K562 (cell line): ENCODE measurements at regions not wholly inside any gene's neighbourhood (a gene's known extent, or its start where the extent isn't known, plus 50 kb on each side); places are given as distances from the start of the nearest gene placed in this dataset.

ENCODE experiments used
- ATAC-seq: fragments of 200-7000 bp; cut with Tn5 transposase; 3 replicates; pipeline ENCODE4 v1.9.1; 2020; ENCODE audit warnings: moderate library complexity
- BruUV-seq: library from RNA; stranded (reverse); fragments of 400-500 nt; replicated peaks from 2 replicates; lab custom pipeline; 2021; lab: Mats Ljungman, UMichigan
- CTCF ChIA-PET: fragments of 300-600 bp; formaldehyde crosslinking; extraction: SDS; loops from one replicate; lab custom pipeline; 2021; ENCODE audit warnings: low intra/inter-chr PET ratio; lab: Yijun Ruan, JAX
- POLR2A ChIA-PET: fragments of 300-600, 350-650 bp; sonication (Branson Sonifier 250); formaldehyde crosslinking; extraction: SDS; loops from one replicate; lab custom pipeline; 2021; ENCODE audit warnings: antibody characterized with exemption, inconsistent platforms; lab: Yijun Ruan, JAX
- DNase-seq, 4 experiments: peaks; one replicate each; pipeline versions ENCODE4 v3.0.0 to v3.0.0-alpha.2; 2011 to 2018; ENCODE audit warnings: low spot score in 3 of 4, mixed read lengths in 3 of 4; ENCODE audit errors: extremely low read depth in 1 of 4
- FAIRE-seq: peaks from 2 replicates; lab custom pipeline; 2011; peaks lifted over from hg19 to GRCh38; lab: Jason Lieb, UNC
- H2AFZ ChIP-seq: 2 replicates; pipeline ENCODE4 v1.6.0; 2011; ENCODE audit warnings: low read depth, low read length, control low read depth, inconsistent platforms
- H3K27ac ChIP-seq: fragments of 200-600 bp; 3 replicates; pipeline ENCODE4 v1.8.0; 2011; ENCODE audit warnings: low read depth, mild to moderate bottlenecking, control low read depth, inconsistent platforms, low read length, moderate library complexity, mixed read lengths; ENCODE audit errors: extremely low read depth
- H3K27me3 ChIP-seq, 2 experiments: fragments of 300-600 bp in 1 of 2; 2 replicates in 1 of 2; 3 replicates in 1 of 2; pipeline versions ENCODE4 v1.6.0 to v1.8.0; 2011; ENCODE audit warnings: inconsistent platforms in 2 of 2, low read length in 2 of 2, mild to moderate bottlenecking in 1 of 2, mixed read lengths in 1 of 2, moderate library complexity in 1 of 2; ENCODE audit not compliant: control insufficient read depth in 2 of 2, insufficient read depth in 2 of 2
- H3K36me3 ChIP-seq: fragments of 300-600 bp; 3 replicates; pipeline ENCODE4 v1.8.0; 2011; ENCODE audit warnings: mild to moderate bottlenecking, low read length, inconsistent platforms; ENCODE audit not compliant: control insufficient read depth, insufficient read depth
- H3K4me1 ChIP-seq, 2 experiments: fragments of 200-600 bp in 1 of 2; replicated peaks in 1 of 2; 2 replicates in 1 of 2; 3 replicates in 1 of 2; pipeline versions ENCODE4 v1.5.1 to v1.8.0; 2011; ENCODE audit warnings: inconsistent platforms in 2 of 2, low read length in 2 of 2, mild to moderate bottlenecking in 1 of 2, mixed read lengths in 1 of 2, moderate library complexity in 1 of 2; ENCODE audit not compliant: control insufficient read depth in 2 of 2, insufficient read depth in 2 of 2
- H3K4me2 ChIP-seq: 2 replicates; pipeline ENCODE4 v1.6.1; 2011; ENCODE audit warnings: low read length, control low read depth, inconsistent platforms, mixed read lengths; ENCODE audit not compliant: insufficient read depth
- H3K4me3 ChIP-seq: fragments of 200-600 bp; sonication (generic), shearing (Covaris generic); 2 replicates; pipeline ENCODE4 v1.5.1; 2016; ENCODE audit warnings: control low read depth, inconsistent platforms
- H3K79me2 ChIP-seq: fragments of 200-600 bp; 3 replicates; pipeline ENCODE4 v1.8.0; 2011; ENCODE audit warnings: low read length, inconsistent platforms; ENCODE audit not compliant: control insufficient read depth, insufficient read depth
- H3K9ac ChIP-seq, 2 experiments: 2 replicates each; pipeline versions ENCODE4 v1.6.0 to v1.6.1; 2011; ENCODE audit warnings: low read depth in 2 of 2, low read length in 2 of 2, control low read depth in 1 of 2, inconsistent platforms in 1 of 2, mild to moderate bottlenecking in 1 of 2, mixed read lengths in 1 of 2; ENCODE audit not compliant: insufficient read depth in 1 of 2
- H3K9me1 ChIP-seq: one replicate; pipeline ENCODE4 v1.6.0; 2011; ENCODE audit warnings: inconsistent platforms, mild to moderate bottlenecking, low read length, moderate library complexity; ENCODE audit not compliant: control insufficient read depth, insufficient read depth
- H3K9me3 ChIP-seq: replicated peaks from 2 replicates; pipeline ENCODE4 v1.5.1; 2011; ENCODE audit warnings: low read depth, low read length, inconsistent platforms; ENCODE audit not compliant: control insufficient read depth, insufficient read depth
- H4K20me1 ChIP-seq: replicated peaks from 2 replicates; pipeline ENCODE4 v1.6.1; 2011; ENCODE audit warnings: low read length, inconsistent platforms, mixed read lengths; ENCODE audit not compliant: control insufficient read depth, insufficient read depth
- ESRRA ChIP-seq: fragments of 450-650 bp; IDR thresholded peaks from 2 replicates; pipeline ENCODE4 v1.6.1; 2014; ENCODE audit warnings: low read depth, mild to moderate bottlenecking, moderate library complexity, borderline replicate concordance
- FOXM1 ChIP-seq, 2 experiments: fragments of 450-650 bp in 1 of 2; sonication (generic) in 1 of 2; formaldehyde crosslinking in 1 of 2; IDR thresholded peaks; 2 replicates each; pipeline versions ENCODE4 v1.6.1 to v1.9.0; 2017 to 2022; ENCODE audit warnings: low read depth in 2 of 2, mild to moderate bottlenecking in 2 of 2, missing genetic modification reagents in 1 of 2, moderate library complexity in 1 of 2
- MECOM ChIP-seq: fragments of 250-450 bp; sonication (Bioruptor Pico); IDR thresholded peaks from 2 replicates; pipeline ENCODE4 v1.8.0; 2022; ENCODE audit warnings: inconsistent platforms
- PHTF2 ChIP-seq: fragments of 250-450 bp; sonication (Bioruptor Pico); IDR thresholded peaks from 2 replicates; pipeline ENCODE4 v1.5.0; 2021; ENCODE audit warnings: mild to moderate bottlenecking
- TCFL5 ChIP-seq: fragments of 250-450 bp; sonication (Bioruptor Pico); conservative IDR thresholded peaks from 2 replicates; pipeline ENCODE4 v1.6.1; 2021; ENCODE audit warnings: mild to moderate bottlenecking, moderate library complexity, matching md5 sums
- WGBS: fragments of 100-300 bp; shearing (Covaris generic); methylation state at CpG from one replicate; pipeline ENCODE4 v1.1.6; 2016; ENCODE audit warnings: low coverage, mixed read lengths; ENCODE audit not compliant: insufficient coverage; ENCODE audit errors: missing lambda C conversion rate; 5-methylcytosine and 5-hydroxymethylcytosine counted together
- in situ Hi-C: fragments of 300-500 bp; cut with MboI; formaldehyde crosslinking; loops from 4 replicates; pipeline ENCODE4 v1.15.0; 2018; ENCODE audit warnings: inconsistent platforms, mixed read lengths
- intact Hi-C: fragments of 100-400 bp; cut with micrococcal nuclease; formaldehyde crosslinking; loops from 2 replicates; pipeline ENCODE4 v1.14.2; 2022
- TF ChIP-seq, protein P1 (sequence below), 2 experiments: fragments of 450-650 bp in 1 of 2; sonication (generic) in 1 of 2; formaldehyde crosslinking in 1 of 2; IDR thresholded peaks in 1 of 2; conservative IDR thresholded peaks in 1 of 2; 2 replicates each; pipeline versions ENCODE4 v1.6.1 to v1.8.1; 2016 to 2023; ENCODE audit warnings: mild to moderate bottlenecking in 2 of 2, moderate library complexity in 2 of 2, inconsistent platforms in 1 of 2, missing genetic modification reagents in 1 of 2
- TF ChIP-seq, protein P2 (sequence below): fragments of 250-450 bp; sonication (Bioruptor Pico); IDR thresholded peaks from 2 replicates; pipeline ENCODE4 v1.8.0; 2021; ENCODE audit warnings: mild to moderate bottlenecking, moderate library complexity

DNA sequence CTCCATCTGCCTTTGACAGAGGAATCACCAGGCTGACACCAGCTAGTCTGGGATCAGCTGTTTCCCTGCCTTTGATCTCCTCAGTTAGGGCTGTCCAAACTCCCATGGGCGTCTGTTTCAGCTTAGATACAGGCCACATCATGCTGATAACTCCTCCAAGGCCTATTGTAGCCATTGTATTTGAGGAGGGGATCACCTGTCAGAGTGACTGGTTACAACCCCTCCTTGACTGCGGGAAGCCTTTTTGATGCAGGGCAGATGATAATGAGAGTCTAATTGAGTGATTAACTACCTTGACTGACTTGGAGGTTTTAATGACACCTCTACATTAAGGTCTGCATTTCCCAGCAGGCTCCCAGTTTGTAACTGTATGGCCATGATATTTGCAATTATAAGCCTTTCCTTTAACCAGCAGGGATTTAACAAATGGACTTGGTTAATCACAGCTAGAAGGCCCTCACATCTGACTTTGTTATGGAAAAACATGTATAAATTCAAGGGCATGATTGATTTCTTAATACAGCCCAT is 863.5 kb downstream of the KCNJ2 start:
- ChIA-PET POLR2A (no interaction called here), CTCF (no interaction called here)
- WGBS: 0% methylated on average over 2 of the region's 2 CpGs
- Histone ChIP-seq H3K27me3 (no peaks in the 10 kb centered on the region), H3K36me3 (no peaks in the 10 kb centered on the region), H3K27ac (no peak overlapping the region), H4K20me1 (no peaks in the 10 kb centered on the region), H3K79me2 (no peaks in the 10 kb centered on the region), H3K9me1 (no peaks in the 10 kb centered on the region), H3K9ac (no peak overlapping the region), H3K4me2 (no peak overlapping the region), H3K9me3 (no peaks in the 10 kb centered on the region), H3K4me1 (no peaks in the 10 kb centered on the region)
- no TSS peak for BruUV-seq
- DNase-seq: no peak
- intact Hi-C loops (no loop called here), in situ Hi-C loops (no loop called here)
- ATAC-seq: no peak
- no peak for TF ChIP-seq ESRRA
- no peak for TF ChIP-seq TCFL5
- TF ChIP-seq, all 486 proteins: peak for 0
- Histone ChIP-seq H2AFZ (no peak overlapping the region), H3K4me3 (no peak overlapping the region)
- FAIRE-seq: no peak

DNA sequence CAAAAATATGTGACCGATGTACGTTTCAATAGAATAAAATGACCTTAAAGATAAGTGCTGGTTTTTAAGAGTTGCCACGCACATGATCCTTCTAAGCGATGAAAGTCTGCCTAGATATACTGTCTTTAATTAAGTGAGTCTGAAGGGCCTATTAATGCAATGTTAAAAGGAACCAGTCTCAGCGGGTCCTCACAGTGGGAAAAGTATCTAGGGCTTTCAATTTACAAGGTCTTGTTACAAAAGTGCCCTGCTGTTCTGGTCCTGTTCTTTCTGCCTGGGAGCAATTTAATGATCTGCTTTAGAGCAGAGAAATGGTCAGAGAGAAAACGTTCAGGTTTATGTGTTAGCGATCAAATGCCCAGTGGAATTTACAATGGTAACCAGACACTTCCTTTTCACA is 864.0 kb downstream of the KCNJ2 start:
- Histone ChIP-seq H3K9me1 (no peaks in the 10 kb centered on the region), H3K36me3 (no peaks in the 10 kb centered on the region), H3K4me2 (no peak overlapping the region), H3K27me3 (no peaks in the 10 kb centered on the region), H3K27ac (no peak overlapping the region), H3K9me3 (no peaks in the 10 kb centered on the region), H3K79me2 (no peaks in the 10 kb centered on the region), H3K9ac (no peak overlapping the region), H3K4me3 (no peak overlapping the region), H3K4me1 (no peaks in the 10 kb centered on the region), H4K20me1 (no peaks in the 10 kb centered on the region), H2AFZ (no peak overlapping the region)
- in situ Hi-C loops: no loop called here
- DNase-seq (no peak), ATAC-seq (no peak), FAIRE-seq (no peak)
- WGBS: 1% methylated on average over 7 of the region's 7 CpGs
- TF ChIP-seq FOXM1 (IDR thresholded peaks at IDR 0.05; ENCODE audit: low read depth): no peak
- no peak for TF ChIP-seq FOXM1 (CRISPR knock-in tag; IDR thresholded peaks at IDR 0.05; ENCODE audit: low read depth)
- TF ChIP-seq, protein P1, sequence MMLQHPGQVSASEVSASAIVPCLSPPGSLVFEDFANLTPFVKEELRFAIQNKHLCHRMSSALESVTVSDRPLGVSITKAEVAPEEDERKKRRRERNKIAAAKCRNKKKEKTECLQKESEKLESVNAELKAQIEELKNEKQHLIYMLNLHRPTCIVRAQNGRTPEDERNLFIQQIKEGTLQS (IDR thresholded peaks at IDR 0.05): no peak
- TF ChIP-seq, protein P1 (CRISPR knock-in tag; conservative IDR thresholded peaks at IDR 0.05): no peak
- TF ChIP-seq PHTF2 (CRISPR knock-in tag): no peak
- TF ChIP-seq, protein P2, sequence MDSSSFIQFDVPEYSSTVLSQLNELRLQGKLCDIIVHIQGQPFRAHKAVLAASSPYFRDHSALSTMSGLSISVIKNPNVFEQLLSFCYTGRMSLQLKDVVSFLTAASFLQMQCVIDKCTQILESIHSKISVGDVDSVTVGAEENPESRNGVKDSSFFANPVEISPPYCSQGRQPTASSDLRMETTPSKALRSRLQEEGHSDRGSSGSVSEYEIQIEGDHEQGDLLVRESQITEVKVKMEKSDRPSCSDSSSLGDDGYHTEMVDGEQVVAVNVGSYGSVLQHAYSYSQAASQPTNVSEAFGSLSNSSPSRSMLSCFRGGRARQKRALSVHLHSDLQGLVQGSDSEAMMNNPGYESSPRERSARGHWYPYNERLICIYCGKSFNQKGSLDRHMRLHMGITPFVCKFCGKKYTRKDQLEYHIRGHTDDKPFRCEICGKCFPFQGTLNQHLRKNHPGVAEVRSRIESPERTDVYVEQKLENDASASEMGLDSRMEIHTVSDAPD (CRISPR knock-in tag): no peak
- no peak for TF ChIP-seq MECOM (CRISPR knock-in tag)
- intact Hi-C loops: no loop called here
- BruUV-seq: no TSS peak
- ChIA-PET CTCF (no interaction called here), POLR2A (no interaction called here)
